ENCODE measurements at regions not wholly inside any gene's neighbourhood (a gene's known extent, or its start where the extent isn't known, plus 50 kb on each side); places are given as distances from the start of the nearest gene placed in this dataset.

GRCh38 chr16:86868786-86869185, 290.4 kb downstream of the FOXL1 start:
- H3K4me3 ChIP-seq (ENCODE audit: low read depth, low read length), result no peak overlapping the region

DNA sequence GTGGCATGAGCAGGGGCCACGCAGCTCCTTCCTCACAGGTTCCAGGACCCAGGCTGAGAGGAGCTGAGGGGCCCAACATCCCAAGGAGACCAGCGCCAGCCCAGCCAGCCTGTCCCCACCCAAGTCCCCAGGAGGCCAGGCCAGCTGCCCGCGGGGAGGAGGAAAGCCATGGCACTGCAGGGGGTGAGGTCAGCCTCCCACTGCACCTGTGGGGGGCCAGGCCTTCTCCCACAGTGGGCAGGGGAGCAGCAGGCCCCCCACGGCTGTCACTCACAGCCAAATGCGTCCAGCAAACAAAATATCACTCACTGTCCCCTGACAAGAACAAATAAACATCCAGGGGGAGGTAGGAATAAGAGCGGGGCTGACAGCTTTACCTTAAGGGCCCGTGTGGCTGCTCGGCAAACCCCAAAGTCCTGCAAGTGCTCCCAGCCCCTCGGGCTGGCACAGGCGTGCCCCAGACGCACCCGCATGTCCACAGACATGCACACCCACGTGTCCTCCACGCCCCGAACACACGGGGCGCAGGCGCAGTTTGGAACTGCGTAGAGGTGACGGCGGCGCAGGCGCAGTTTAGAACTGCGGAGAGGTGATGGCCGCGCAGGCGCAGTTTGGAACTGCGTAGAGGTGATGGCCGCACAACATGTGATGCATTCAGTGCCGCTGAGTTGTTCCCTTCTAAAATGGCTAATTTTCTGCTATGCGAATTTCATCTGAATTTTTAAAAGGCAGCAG, 291.1 kb downstream of the FOXL1 start:
- no peak overlapping the region for H3K4me3 ChIP-seq (ENCODE audit: low read depth, low read length)
- DNase-seq (ENCODE audit: low read depth), result no peak

More at GRCh38 chr16:86868786-86869185, 290.4 kb downstream of the FOXL1 start:
- no peak for DNase-seq (ENCODE audit: low read depth)

- no peak for DNase-seq (ENCODE audit: low read depth)
Observed at GRCh38 chr16:86870380-86870779, 292.0 kb downstream of the FOXL1 start.

DNA sequence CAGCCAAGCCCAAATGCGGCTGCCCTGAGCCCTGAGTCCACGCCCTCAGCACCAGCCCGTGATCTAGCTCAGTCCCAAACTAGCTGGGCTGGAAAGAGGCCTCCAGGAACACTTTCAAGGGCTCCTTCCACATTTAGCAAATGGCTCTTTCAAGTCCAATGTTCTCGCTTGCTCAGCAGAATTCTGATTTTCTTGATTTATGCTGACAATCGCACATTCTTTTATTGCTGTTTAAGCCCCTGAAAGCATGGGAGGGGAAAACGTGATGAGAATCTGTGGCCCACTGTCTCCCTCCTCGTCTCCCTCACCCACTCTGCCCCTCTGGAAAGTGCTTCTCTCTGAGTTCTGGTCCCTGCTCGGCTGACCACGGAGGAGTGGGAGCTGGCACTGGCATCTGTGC, 293.8 kb downstream of the FOXL1 start:
- no peak for DNase-seq (ENCODE audit: low read depth)
- H3K4me3 ChIP-seq (ENCODE audit: low read depth, low read length), result no peak overlapping the region

More at GRCh38 chr16:86870380-86870779, 292.0 kb downstream of the FOXL1 start:
- no peak overlapping the region for H3K4me3 ChIP-seq (ENCODE audit: low read depth, low read length)

- no peak for DNase-seq (ENCODE audit: low read depth)
- no peak overlapping the region for H3K4me3 ChIP-seq (ENCODE audit: low read depth, low read length)
Observed at GRCh38 chr16:86872833-86873232, 294.5 kb downstream of the FOXL1 start.

GRCh38 chr16:86874141-86874540, 295.8 kb downstream of the FOXL1 start:
- no peak overlapping the region for H3K4me3 ChIP-seq (ENCODE audit: low read depth, low read length)
- DNase-seq (ENCODE audit: low read depth), result no peak

GRCh38 chr16:86876499-86876898, 298.1 kb downstream of the FOXL1 start:
- DNase-seq (ENCODE audit: low read depth), result no peak
- no peak overlapping the region for H3K4me3 ChIP-seq (ENCODE audit: low read depth, low read length)

DNA sequence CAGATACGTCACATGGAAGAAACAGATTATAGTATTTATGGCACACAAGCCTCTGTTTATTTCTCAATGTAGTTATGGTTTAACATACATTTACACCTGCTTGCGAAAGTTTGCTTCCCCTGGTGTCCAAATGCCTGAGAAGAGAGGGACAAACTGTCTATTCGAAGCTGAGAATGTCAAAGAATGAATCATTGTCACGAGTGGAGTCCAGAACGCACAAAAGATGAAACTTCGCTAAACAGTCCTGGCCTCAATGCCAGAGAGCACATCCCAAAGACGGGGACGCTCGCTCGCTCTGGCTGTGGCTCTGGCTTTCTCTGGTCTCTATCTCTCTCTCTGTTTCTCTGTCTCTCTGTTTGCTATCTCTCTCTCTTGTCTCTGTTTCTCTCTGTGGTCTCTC, 298.8 kb downstream of the FOXL1 start:
- no peak for DNase-seq (ENCODE audit: low read depth)
- no peak overlapping the region for H3K4me3 ChIP-seq (ENCODE audit: low read depth, low read length)

DNA sequence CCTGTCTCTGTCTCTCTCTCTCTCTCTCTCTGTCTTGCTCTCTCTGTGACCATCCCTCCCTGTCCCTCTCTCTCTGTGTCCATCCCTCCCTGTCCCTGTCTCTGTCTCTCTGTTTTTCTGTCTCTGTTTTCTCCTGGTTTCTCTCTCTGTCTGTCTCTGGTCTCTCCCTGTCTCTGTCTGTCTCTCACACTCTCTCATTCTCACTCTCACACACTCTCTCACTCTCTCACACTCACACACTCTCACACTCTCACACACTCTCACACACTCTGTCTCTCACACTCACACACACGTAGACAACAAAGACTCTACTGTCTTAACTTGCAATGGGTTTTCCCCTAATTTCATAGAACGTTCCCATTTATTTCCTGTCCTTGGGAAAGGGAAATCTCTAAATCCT, 299.5 kb downstream of the FOXL1 start:
- H3K4me3 ChIP-seq (ENCODE audit: low read depth, low read length), result no peak overlapping the region
- no peak for DNase-seq (ENCODE audit: low read depth)

- DNase-seq (ENCODE audit: low read depth), result no peak
- no peak overlapping the region for H3K4me3 ChIP-seq (ENCODE audit: low read depth, low read length)
Observed at GRCh38 chr16:86878236-86879080, 300.1 kb downstream of the FOXL1 start.

DNA sequence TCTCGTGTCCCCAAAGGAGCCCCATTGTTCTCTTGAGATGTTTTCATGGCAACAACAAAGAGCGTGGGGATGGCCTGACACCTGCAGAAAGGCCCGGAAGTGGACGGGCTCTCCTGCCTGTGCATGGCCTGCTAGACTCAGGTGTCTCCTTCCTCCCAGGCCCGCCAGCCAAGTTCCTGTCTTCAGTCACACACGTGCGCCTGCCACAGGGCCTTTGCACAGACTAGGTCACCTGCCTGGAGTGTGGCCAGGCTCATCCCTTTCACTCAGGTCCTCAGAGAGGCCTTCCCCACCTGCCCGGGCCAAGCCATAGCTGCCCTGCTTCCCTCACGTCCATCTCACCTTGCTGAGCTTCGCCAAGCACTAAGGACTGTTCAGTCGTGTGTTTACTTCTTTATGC, 300.9 kb downstream of the FOXL1 start:
- no peak for DNase-seq (ENCODE audit: low read depth)
- H3K4me3 ChIP-seq (ENCODE audit: low read depth, low read length), result no peak overlapping the region

GRCh38 chr16:86880316-86881117, 302.2 kb downstream of the FOXL1 start:
- no peak for DNase-seq (ENCODE audit: low read depth)
- H3K4me3 ChIP-seq (ENCODE audit: low read depth, low read length), result no peak overlapping the region

DNA sequence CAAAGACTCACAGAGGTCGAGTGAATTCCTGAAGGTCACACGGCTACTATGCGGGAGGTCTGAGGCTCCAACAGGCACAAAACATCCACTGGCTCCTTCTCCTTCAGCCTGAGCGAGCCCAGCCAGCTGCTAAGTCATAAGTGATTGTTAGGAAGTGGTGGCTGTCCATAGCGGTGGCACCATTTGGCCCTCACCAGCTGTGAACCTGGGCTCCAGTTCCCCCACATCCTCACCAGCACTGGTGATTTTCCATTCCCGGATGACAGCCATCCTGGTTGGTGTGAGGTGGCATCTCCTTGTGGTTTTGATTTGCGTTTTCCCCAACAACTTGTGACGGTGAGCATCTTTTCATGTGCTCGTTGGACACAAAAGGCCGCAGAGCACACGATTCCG, 302.8 kb downstream of the FOXL1 start:
- no peak overlapping the region for H3K4me3 ChIP-seq (ENCODE audit: low read depth, low read length)

DNA sequence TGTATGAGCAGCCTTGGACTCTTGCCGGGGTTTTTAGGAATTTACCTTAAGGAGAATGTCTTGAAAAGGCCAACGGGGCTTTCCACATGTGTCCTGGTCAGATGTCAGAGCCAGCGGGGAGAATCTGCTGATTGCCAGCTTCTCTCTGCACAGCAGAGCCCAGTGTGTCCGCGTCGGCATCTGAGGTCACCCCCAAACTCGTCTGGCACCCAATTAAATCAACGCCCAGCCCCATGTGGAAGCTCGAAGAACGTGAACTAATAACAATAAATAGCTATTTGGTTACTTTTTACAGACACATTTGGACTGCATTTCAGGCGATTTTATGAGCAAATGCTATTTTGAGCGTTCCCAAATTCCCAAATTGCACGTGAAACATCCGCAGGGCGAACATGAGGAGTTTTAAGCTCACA, 303.5 kb downstream of the FOXL1 start:
- DNase-seq (ENCODE audit: low read depth), result no peak
- H3K4me3 ChIP-seq (ENCODE audit: low read depth, low read length), result no peak overlapping the region

More for the DNA sequence above, 302.8 kb downstream of the FOXL1 start:
- DNase-seq (ENCODE audit: low read depth), result no peak

GRCh38 chr16:86882586-86883280, 304.4 kb downstream of the FOXL1 start:
- DNase-seq (ENCODE audit: low read depth), result peak; percentile 65
- no peak overlapping the region for H3K4me3 ChIP-seq (ENCODE audit: low read depth, low read length)

GRCh38 chr16:86883583-86884389, 305.4 kb downstream of the FOXL1 start:
- H3K4me3 ChIP-seq (ENCODE audit: low read depth, low read length), result no peak overlapping the region
- no peak for DNase-seq (ENCODE audit: low read depth)

- no peak for DNase-seq (ENCODE audit: low read depth)
- H3K4me3 ChIP-seq (ENCODE audit: low read depth, low read length), result no peak overlapping the region
Observed at GRCh38 chr16:86884390-86884650, 306.0 kb downstream of the FOXL1 start.

- no peak for DNase-seq (ENCODE audit: low read depth)
- H3K4me3 ChIP-seq (ENCODE audit: low read depth, low read length), result no peak overlapping the region
Observed at GRCh38 chr16:86885139-86885538, 306.8 kb downstream of the FOXL1 start.

DNA sequence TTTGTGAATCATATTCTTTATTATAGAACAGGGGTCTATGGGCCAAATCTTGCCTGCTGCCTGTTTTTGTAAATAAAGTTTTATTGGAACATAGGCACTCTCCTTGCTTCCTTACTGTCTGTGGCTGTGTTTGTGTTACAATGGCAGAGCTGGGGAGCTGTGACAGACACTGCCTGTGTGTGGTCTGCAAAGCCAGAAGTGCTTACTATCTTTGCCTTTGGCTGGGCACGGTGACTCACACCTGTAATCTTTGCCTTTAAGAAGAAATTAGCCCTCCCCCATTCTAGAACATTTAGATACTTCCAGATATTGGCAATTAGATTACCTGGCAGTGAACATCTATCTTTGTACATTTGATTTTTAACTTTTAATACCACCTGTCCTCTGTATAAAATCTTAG, 308.3 kb downstream of the FOXL1 start:
- no peak for DNase-seq (ENCODE audit: low read depth)
- no peak overlapping the region for H3K4me3 ChIP-seq (ENCODE audit: low read depth, low read length)

Measured in skeletal muscle cell (primary cell).